IPS-11a (cell line): ENCODE measurements at regions not wholly inside any gene's neighbourhood (a gene's known extent, or its start where the extent isn't known, plus 50 kb on each side); places are given as distances from the start of the nearest gene placed in this dataset.

Experiments
- H3K4me3 ChIP-seq: one replicate; pipeline ENCODE4 v1.5.1; 2013; ENCODE audit warnings: low read depth, low read length, control low read depth

DNA sequence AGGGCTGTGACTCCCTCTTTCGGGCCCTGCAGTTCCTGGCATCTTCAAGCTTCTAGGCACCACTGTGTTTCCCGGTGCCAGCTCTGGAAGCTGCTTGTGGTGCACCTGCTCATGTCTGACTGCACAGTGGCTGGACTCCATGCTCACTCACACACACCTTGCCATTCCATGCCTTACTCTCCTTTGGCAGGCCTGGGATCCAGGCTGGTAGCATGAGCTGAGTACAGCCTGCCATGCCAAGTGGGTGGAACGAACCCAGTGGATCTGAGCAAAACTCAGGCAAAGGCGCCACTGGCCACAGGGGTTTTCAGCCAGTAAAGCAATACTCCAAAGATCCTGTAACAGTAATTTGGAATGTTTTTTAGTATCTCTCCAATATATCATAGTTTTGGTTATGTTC, 902.7 kb upstream of the USP15 start:
- no peak overlapping the region for H3K4me3 ChIP-seq

DNA sequence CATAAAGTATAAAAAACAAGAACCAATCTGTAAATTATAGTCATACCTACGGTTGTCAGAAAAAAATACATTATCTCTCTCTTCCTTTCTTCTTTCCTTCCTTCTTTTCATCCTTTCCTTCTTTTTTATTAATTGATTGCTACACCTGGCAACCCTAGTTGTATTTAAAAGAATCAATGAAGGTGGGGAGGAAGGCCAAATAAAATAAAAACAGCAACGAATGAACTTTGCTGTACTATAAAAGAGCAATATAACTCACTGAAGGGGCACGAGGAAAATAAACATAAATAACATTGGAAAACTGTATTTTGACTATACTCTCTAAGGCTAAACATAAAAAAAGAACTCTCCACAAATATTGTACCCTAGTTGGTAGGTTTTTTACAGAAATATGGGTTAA, 898.2 kb upstream of the USP15 start:
- no peak overlapping the region for H3K4me3 ChIP-seq

DNA sequence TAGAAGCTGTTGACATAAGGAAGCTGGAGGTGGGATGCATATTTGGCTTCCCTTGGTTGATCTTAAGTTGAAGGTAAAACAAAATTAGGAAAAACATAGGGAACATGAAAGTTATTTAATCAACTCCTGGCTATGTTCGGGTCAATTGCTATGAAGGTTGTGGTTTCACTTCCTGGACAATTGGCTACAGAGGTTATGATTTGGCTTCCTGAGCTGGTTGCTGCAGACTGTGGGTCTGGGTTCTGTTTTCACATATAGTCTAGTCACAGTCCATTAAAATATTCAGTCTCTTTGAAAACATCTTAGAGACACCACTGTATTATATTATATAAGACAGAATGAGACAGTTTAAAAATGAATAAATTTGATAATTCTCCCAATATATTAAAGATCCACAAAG, 895.2 kb upstream of the USP15 start:
- no peak overlapping the region for H3K4me3 ChIP-seq

DNA sequence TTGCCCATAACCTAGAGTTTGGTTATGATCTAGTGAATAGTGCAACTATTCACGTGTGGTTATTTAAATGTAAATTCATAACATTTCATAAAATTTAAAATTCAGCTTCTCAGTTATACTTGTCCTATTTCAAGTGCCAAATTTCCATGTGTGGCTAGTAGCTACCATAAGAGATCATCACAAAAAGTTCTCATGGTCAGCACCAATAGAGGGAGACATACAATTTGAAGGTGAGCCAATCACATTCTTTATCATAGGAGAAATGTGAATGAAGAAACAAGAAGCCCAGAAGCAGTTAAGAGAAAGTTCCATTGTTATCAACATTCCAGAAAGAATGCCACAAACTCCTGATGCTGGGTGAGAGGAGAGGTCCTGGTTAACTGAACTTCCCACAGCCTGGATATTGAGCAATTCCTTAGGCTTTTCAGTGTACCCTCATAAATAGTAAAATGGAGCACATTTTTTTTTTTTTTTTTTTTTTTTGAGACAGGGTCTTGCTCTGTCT, 892.9 kb upstream of the USP15 start:
- H3K4me3 ChIP-seq, result no peak overlapping the region

- H3K4me3 ChIP-seq, result no peak overlapping the region
These were observed 890.8 kb upstream of the USP15 start for GRCh38 chr12:61369241-61369910.

DNA sequence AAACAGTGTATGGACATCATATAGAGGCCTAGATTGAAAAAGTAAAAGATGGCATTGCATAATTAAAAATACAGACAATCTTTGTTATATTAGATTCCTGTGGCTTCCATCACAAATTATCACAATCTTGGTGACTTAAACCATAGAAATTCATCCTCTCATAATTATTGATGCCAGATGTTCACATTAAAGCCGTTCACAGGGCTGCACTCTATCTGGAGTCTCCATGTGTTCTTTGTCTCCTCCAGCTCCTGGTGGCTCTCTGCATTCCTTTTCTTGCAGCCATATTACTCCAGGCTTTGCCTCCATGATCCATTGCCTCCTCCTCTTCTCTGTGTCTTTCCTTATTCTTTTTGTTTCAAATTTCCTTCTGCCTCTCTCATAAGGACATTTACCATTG, 875.7 kb upstream of the USP15 start:
- no peak overlapping the region for H3K4me3 ChIP-seq

GRCh38 chr12:61385771-61386170, 874.4 kb upstream of the USP15 start:
- no peak overlapping the region for H3K4me3 ChIP-seq

DNA sequence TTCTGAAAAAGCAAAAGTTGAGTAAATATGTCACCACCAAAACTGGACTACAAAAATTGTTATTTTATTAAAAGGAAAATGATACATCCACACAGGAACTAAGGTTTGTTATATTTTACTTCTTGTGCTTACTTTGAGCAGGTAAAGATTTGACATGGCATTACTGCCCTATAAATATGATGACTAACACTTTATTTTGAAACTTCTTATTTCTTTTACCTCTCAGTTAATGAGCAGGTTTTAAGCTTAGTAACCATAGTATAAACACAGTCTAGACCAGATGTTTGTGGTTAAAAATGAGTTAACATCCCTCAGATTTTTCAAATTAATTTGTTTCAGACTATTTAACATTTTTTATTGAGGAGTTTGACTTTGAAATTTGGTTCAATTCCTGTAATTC, 862.5 kb upstream of the USP15 start:
- H3K4me3 ChIP-seq, result no peak overlapping the region

DNA sequence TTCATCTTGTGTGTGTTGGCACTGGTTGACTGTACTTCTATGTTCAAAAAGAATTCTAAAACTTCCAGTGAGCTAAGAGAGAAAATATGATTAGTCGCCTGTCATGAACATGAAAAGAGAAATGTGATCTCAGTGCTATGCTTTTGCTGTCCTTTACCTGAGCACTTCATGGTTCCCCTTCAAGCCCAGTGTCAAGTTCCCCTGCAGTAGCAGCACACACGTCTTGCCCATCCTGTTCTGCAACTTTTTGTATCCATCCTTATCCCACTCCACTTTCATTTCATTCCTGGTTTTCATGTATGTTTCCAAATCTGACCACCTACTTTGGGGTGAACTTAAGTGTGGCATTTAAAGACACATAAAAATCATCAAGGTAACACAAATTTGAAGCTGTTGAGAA, 848.0 kb upstream of the USP15 start:
- H3K4me3 ChIP-seq, result no peak overlapping the region

- H3K4me3 ChIP-seq, result no peak overlapping the region
These were observed 845.7 kb upstream of the USP15 start for GRCh38 chr12:61414470-61414869.

DNA sequence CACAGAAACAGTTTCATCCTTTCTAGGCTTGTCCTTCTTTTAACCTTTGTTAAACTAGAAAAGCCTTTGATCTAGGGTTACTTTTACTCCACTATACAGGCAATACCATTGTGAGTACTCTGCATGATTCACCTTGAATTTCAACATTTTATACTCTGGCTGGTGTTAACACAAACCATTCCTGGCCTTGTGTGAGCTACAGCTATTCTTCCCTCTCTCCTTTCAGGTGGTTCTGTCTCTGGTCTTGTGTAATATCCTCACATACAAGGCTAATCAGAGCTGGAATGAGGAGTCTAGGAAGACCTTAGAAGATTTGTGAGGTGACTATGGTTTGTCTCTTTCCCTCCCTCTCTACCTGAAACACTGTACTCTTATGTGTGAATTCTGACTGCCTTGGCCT, 837.4 kb upstream of the USP15 start:
- H3K4me3 ChIP-seq, result no peak overlapping the region

GRCh38 chr12:61452076-61452475, 808.1 kb upstream of the USP15 start:
- H3K4me3 ChIP-seq, result no peak overlapping the region

GRCh38 chr12:61487728-61488127, 772.5 kb upstream of the USP15 start:
- H3K4me3 ChIP-seq, result no peak overlapping the region

GRCh38 chr12:61490526-61491498, 769.4 kb upstream of the USP15 start:
- H3K4me3 ChIP-seq, result no peak overlapping the region

DNA sequence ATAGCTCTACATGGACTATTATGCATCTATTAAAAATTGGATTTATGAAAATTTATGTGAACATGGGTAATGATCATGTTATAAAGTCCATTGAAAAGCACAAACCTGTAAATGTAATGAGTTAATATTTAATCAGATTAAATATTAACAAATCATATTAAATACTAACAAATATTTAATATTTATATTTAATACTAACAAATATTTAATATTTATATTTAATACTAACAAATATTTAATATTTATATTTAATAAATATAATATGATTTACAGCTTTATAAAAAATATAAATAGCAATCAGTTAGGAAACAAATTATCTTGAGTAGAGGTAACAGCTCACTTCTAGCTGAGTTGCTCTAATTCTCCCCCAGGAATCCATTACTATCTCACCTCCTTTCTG, 758.0 kb upstream of the USP15 start:
- H3K4me3 ChIP-seq, result no peak overlapping the region

GRCh38 chr12:61504396-61505080, 755.7 kb upstream of the USP15 start:
- H3K4me3 ChIP-seq, result no peak overlapping the region

- H3K4me3 ChIP-seq, result no peak overlapping the region
These were observed 746.7 kb upstream of the USP15 start for GRCh38 chr12:61513499-61513898.

DNA sequence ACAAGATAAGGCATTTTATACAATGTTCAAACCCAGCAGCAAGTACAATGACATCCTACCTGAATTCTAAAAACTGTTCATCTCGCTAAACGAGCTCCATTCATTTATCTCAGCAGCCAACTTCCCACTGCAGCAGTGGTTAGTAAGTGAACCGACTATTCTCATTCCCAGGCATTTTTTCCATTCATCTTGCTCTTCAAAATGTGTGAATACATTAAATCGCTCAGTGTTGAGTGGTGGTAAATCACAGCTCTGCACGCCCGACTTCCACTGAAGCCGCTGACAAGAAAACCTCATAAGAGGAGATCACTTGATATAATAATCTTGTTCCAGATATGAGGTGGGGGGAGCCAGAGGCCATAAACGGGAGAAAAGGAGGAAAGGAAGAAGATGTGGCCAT, 746.2 kb upstream of the USP15 start:
- H3K4me3 ChIP-seq, result no peak overlapping the region

- H3K4me3 ChIP-seq, result no peak overlapping the region
These were observed 738.9 kb upstream of the USP15 start for GRCh38 chr12:61521258-61521657.

DNA sequence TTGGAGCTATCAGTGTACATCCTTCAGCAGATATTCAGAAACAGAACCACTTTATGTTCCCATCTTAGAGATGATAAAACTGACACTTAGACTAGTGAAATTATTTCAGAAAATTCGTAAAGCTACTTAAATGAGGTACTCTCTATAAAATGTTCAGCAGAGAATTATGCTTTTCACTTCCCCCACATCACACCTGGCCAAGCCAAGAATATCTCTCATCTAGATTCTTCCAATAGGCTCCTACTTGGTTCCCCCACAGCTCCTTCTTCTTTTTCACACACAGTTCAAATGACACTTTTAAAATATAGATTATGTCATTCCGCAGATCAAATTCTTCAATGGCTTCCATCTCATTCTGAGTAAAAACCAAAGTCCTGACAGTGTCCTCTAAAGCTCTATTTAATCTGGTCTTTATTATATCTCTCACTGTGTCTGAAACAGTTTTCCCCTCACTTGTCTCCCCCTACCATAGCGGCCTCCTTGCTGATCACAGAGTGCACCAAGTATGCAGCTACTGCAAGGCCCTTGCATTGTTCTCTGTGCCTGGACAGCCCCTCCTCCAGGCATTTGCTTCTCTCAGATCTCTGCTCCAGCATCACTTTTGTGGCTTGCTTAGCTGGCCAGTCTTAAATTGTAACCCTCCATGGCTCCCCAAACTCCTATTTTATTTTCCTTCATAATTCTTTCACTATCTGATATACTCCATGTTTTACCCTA, 736.8 kb upstream of the USP15 start:
- H3K4me3 ChIP-seq, result no peak overlapping the region

GRCh38 chr12:61524851-61525250, 735.4 kb upstream of the USP15 start:
- no peak overlapping the region for H3K4me3 ChIP-seq
